Right lobe of liver (tissue), 4 donors: ENCODE measurements at regions not wholly inside any gene's neighbourhood (a gene's known extent, or its start where the extent isn't known, plus 50 kb on each side); places are given as distances from the start of the nearest gene placed in this dataset.

Experiments used
- POLR2A ChIP-seq: fragments of 450-650 bp; IDR thresholded peaks from one replicate; pipeline ENCODE4 v1.6.1; 2017; ENCODE audit warnings: antibody characterized with exemption, mild to moderate bottlenecking
- TF ChIP-seq, protein P1 (sequence below), 4 donors: fragments of 200-600 bp in 3 of 4; fragments of 450-650 bp in 1 of 4; IDR thresholded peaks; one replicate each; pipeline versions ENCODE4 v1.5.1 to v1.8.0; 2016 to 2022; ENCODE audit warnings: antibody characterized with exemption in 4 of 4, mild to moderate bottlenecking in 2 of 4
- donor health status: DM: no; HTN: no; CAD: no.
- donor health status: DM: no; HTN: no; CAD: no.
- donor health status: DM: no; HTN: yes; CAD: no.

DNA sequence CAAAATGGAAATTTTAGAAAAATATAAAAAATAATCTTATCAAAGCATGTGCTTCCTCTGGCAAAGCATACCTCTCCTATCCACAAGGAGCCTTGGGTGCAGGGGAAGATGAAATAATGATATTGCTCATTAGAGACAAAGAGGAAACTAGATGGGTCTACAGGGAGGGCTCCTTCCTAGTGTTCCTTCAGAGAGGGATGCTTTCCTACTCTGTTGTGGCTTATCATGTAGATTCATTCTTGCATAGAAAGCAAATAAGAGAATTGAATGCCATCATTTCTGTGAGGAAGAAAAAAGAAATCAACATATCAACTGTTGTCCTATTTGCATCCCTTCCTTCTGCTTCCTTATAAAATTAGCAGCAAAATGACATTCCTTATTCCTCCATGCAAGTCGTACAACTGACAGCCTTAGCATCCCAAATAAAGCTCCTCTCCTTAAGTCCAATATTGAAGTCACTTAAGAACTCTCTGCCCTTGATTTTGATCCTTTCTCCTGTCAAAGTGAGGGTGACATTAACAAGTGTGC lies 543.9 kb upstream of the PLXNA2 start:
- TF ChIP-seq, protein P1, sequence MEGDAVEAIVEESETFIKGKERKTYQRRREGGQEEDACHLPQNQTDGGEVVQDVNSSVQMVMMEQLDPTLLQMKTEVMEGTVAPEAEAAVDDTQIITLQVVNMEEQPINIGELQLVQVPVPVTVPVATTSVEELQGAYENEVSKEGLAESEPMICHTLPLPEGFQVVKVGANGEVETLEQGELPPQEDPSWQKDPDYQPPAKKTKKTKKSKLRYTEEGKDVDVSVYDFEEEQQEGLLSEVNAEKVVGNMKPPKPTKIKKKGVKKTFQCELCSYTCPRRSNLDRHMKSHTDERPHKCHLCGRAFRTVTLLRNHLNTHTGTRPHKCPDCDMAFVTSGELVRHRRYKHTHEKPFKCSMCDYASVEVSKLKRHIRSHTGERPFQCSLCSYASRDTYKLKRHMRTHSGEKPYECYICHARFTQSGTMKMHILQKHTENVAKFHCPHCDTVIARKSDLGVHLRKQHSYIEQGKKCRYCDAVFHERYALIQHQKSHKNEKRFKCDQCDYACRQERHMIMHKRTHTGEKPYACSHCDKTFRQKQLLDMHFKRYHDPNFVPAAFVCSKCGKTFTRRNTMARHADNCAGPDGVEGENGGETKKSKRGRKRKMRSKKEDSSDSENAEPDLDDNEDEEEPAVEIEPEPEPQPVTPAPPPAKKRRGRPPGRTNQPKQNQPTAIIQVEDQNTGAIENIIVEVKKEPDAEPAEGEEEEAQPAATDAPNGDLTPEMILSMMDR (IDR thresholded peaks at IDR 0.05) = no peak
- TF ChIP-seq POLR2A = no peak
